HG03457 (cell line): ENCODE measurements at regions not wholly inside any gene's neighbourhood (a gene's known extent, or its start where the extent isn't known, plus 50 kb on each side); places are given as distances from the start of the nearest gene placed in this dataset.
"Not testable (repeated sequence)": the region's sequence is repeated elsewhere in the genome, so short reads cannot be mapped to it uniquely, and the experiment has no call there.

ENCODE experiments used
- ATAC-seq: cut with Tn5 transposase; IDR thresholded peaks from one replicate; pipeline ENCODE4 v1.9.1; 2021; ENCODE audit warnings: moderate number of reproducible peaks; ENCODE audit not compliant: unreplicated experiment

- ATAC-seq, result no peak
Measured at GRCh38 chr12:63415357-63415756, 252.9 kb downstream of the DPY19L2 start.

GRCh38 chr12:63410197-63410596 lies 258.1 kb downstream of the DPY19L2 start:
- no peak for ATAC-seq

DNA sequence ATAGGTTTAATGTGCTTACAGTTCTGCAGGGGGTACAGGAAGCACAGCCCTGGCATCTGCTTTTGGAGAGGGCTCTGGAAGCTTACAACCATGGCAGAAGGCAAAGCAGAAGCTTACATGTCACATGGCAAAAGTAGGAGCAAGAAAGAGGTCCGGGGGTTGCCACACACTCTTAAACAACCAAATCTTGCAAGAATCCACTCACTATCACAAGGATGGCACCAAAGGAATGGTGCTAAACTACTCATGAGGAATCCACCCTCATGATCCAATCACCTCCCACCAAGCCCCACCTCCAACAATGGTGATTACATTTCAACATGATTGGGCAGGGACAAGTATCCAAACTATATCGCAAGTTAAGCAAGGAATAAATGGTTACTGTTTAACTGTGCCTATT lies 255.8 kb upstream of the AVPR1A start:
- no peak for ATAC-seq

DNA sequence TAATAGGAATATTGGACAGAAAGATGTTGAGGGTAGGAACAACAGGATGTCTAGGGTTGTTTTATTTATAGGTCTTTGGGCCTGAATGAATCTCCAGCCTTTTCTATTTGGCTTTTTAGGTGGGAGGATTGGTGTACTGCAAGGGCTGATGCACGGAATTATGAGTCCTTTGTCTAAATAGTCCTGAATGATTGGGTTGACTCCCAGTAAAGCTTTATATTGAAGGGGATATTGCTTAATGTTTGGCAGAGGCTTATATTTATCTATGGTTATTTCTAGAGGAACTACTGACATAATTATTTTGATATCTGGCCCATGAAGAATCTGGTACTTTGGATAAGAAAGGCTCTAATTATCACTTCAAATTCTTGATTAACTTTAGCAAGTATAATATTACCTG lies 253.6 kb upstream of the AVPR1A start:
- no peak for ATAC-seq

GRCh38 chr12:63403256-63403655 lies 252.3 kb upstream of the AVPR1A start:
- no peak for ATAC-seq

GRCh38 chr12:63400718-63401117 lies 249.7 kb upstream of the AVPR1A start:
- ATAC-seq, result no peak

DNA sequence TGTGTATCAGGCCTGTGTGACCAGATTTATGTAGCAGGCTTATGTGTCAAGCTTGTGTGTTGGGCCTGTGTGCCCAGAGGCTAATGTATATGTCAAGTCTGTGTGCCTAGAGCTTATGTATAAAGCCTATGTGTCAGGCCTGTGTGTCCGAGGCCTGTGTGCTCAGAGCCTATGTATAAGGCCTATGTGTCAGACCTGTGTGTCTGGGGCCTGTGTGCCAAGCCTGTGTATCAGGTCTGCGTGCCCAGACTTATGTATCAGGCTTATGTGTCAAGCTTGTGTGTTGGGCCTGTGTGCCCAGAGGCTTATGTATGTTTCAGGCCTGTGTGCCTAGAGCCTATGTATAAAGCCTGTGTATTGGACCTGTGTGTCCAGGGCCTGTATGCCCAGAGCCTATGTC lies 249.3 kb upstream of the AVPR1A start:
- ATAC-seq, result no peak

DNA sequence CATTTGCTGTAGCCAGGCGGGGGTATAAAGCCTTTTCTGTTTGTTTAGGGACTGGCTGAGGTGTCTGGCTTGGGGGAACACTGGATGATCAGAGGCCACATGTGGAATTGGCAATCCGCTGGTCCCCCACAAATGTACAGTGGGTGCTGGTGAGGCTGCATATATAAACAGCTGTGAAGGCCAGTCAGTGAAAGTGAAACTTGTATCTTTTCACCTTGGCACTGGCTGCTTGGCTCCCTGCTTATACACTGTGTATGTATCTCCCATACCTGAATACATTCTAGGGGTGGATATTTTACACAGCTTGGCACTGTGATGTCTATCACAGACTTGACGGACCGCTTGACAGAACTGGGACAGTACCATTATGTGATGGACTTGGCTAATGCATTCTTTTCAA lies 246.8 kb upstream of the AVPR1A start:
- ATAC-seq, result no peak

DNA sequence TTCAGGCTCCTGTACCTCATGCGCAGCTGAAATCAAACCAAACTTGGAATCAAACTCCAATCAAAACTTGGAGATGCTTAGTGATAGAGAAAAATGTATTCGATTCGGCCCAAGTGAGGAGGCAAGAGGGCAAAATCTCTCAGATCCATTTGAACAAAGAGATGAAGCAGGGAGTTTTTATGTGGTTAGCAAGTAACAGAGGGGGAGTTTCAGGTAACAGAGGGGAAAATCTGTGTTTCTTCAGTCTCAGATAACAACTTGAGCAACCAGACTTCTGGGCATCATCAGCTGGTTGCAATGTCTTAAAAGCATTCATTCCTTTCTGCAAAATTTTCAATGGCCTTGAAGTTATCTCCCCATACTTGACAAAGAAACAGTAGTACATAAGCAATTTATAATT lies 245.1 kb upstream of the AVPR1A start:
- no peak for ATAC-seq

- ATAC-seq, result no peak
Measured at GRCh38 chr12:63394983-63395382, 244.0 kb upstream of the AVPR1A start.

- ATAC-seq, result no peak
Measured at GRCh38 chr12:63394349-63394748, 243.3 kb upstream of the AVPR1A start.

- no peak for ATAC-seq
Measured at GRCh38 chr12:63389211-63389610, 238.2 kb upstream of the AVPR1A start.

- no peak for ATAC-seq
Measured at GRCh38 chr12:63387771-63388170, 236.8 kb upstream of the AVPR1A start.

GRCh38 chr12:63382930-63383329 lies 231.9 kb upstream of the AVPR1A start:
- no peak for ATAC-seq

DNA sequence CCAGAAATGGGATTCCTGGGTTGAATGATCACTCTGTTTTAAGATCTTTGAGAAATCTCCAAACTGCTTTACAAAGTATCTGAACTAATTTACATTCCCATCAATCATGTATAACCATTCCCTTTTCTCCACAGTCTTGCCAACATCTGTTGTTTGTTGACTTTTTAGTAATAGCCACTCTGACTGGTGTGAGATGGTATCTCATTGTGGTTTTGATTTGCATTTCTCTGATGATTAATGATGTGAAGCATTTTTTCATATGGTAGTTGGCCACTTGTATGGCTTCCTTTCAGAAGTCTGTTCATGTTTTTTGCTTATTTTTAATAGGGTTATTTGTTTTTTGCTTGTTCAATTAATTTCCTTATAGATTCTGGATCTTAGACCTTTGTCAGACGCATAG lies 211.8 kb upstream of the AVPR1A start:
- ATAC-seq, result no peak

DNA sequence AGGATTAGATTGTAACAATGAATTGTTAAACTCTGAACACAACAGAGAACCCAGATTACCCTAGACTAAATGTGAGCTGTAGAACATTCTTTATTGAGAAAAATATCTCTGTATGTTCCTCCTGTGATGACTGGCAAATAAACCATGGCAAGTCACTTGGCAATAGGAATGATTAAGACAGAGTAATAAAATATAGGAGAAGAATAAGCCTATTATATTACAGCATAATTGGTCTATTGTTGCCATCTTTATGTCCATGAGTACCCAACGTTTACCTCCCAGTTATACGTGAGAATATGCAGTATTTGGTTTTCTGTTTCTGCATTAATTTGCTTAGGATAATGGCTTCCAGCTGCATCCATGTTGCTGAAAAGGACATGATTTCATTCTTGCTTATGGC lies 211.2 kb upstream of the AVPR1A start:
- no peak for ATAC-seq

- ATAC-seq, result no peak
Measured at GRCh38 chr12:63354969-63355368, 204.0 kb upstream of the AVPR1A start.

GRCh38 chr12:63353559-63353958 lies 202.6 kb upstream of the AVPR1A start:
- no peak for ATAC-seq

DNA sequence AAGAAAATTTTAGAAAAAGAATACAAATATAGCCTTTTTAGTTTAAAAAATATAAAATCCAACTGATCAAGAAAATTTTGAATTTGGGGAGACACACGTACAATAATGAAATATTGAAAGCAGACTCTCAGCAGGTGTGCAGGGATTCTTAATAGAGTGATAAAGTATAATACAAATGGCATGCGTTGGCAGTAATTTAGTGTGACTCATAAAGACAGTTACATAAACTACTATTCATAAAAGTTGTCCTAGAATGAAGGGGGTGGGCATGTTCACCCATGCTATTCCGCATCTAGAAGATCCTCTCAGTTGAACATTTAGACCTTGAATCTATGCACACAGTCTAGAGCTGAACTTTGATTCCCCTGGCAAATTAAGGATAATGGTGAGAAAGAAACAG lies 200.4 kb upstream of the AVPR1A start:
- no peak for ATAC-seq

- no peak for ATAC-seq
Measured at GRCh38 chr12:63348556-63348955, 197.6 kb upstream of the AVPR1A start.

GRCh38 chr12:63337158-63337557 lies 186.2 kb upstream of the AVPR1A start:
- ATAC-seq, result not testable (repeated sequence)

DNA sequence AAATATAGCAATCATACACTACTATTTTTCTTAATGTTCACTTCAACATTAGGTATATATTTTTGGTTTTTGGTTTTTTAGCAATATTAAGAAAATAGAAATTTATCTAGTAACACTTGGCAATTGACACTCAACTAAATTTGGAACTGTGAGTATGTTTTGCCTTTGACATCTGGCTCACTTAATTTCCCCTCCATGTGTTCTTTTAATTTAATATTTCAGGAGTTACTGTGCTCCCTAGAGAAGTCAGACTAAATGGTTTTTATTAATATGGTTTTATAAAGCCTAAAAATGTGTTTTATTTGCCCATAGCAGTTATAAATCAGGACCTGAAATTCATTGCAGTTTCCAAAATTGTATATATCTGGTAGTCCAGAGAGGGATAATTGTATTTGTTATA lies 175.3 kb upstream of the AVPR1A start:
- ATAC-seq, result no peak

GRCh38 chr12:63325757-63326156 lies 174.8 kb upstream of the AVPR1A start:
- no peak for ATAC-seq

DNA sequence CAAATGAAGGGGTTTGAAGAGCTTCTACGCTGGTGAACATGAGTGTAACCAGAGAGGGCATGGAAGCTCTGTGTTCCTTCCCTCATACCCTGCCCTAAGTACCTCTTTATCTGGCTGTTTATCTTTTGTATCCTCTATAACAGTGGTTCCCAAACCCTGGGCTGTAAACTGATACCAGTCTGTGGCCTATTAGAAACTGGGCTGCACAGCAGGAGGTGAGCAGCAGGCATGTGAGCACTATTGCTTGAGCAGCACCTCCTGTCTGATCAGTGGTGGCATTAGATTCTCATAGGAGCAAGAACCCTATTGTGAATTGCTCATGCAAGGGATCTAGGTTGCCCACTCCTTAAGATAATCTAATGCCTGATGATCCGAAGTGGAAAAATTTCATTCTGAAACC lies 172.9 kb upstream of the AVPR1A start:
- ATAC-seq, result no peak
